Rectal smooth muscle tissue (tissue), 1 donor: ENCODE measurements at regions not wholly inside any gene's neighbourhood (a gene's known extent, or its start where the extent isn't known, plus 50 kb on each side); places are given as distances from the start of the nearest gene placed in this dataset.
A peak's percentile ranks its signal among the peaks of the same experiment; 100 is the strongest.
"Not testable (repeated sequence)": the region's sequence is repeated elsewhere in the genome, so short reads cannot be mapped to it uniquely, and the experiment has no call there.

ENCODE experiments used
- H3K27ac ChIP-seq: one replicate; pipeline ENCODE4 v1.7.0; 2013; ENCODE audit warnings: low read depth, low read length, inconsistent platforms
- H3K27me3 ChIP-seq: one replicate; pipeline ENCODE4 v1.7.0; 2013; ENCODE audit warnings: low read length; ENCODE audit not compliant: control insufficient read depth, insufficient read depth
- H3K36me3 ChIP-seq: one replicate; pipeline ENCODE4 v1.7.0; 2013; ENCODE audit warnings: low read length; ENCODE audit not compliant: control insufficient read depth, insufficient read depth
- H3K4me1 ChIP-seq: one replicate; pipeline ENCODE4 v1.7.0; 2013; ENCODE audit warnings: low read length; ENCODE audit not compliant: control insufficient read depth, insufficient read depth
- H3K4me3 ChIP-seq: one replicate; pipeline ENCODE4 v1.7.0; 2013; ENCODE audit warnings: low read length
- H3K9ac ChIP-seq: one replicate; pipeline ENCODE4 v1.7.0; 2013; ENCODE audit warnings: low read length

- not testable (repeated sequence) for H3K9ac ChIP-seq, H3K36me3 ChIP-seq, H3K27ac ChIP-seq, H3K4me1 ChIP-seq, H3K27me3 ChIP-seq, H3K4me3 ChIP-seq
These were observed 209.9 kb upstream of the IRF2BP2 start for GRCh38 chr1:234819845-234820244.

GRCh38 chr1:234818040-234818387, 208.0 kb upstream of the IRF2BP2 start:
- H3K36me3 ChIP-seq, H3K9ac ChIP-seq, H3K4me1 ChIP-seq, H3K4me3 ChIP-seq, H3K27me3 ChIP-seq: not testable (repeated sequence)
- peak overlapping the region; percentile 73 for H3K27ac ChIP-seq

- H3K9ac ChIP-seq, H3K36me3 ChIP-seq, H3K27me3 ChIP-seq, H3K4me1 ChIP-seq, H3K4me3 ChIP-seq: not testable (repeated sequence)
- H3K27ac ChIP-seq: peak overlapping the region; percentile 73
These were observed 207.5 kb upstream of the IRF2BP2 start for GRCh38 chr1:234817313-234818039.

- H3K27me3 ChIP-seq: not testable (repeated sequence)
These were observed 206.9 kb upstream of the IRF2BP2 start for GRCh38 chr1:234816864-234817263.

GRCh38 chr1:234816186-234816851, 206.3 kb upstream of the IRF2BP2 start:
- H3K4me1 ChIP-seq, H3K4me3 ChIP-seq, H3K36me3 ChIP-seq, H3K9ac ChIP-seq, H3K27me3 ChIP-seq: not testable (repeated sequence)
- peak overlapping the region; percentile 79 for H3K27ac ChIP-seq

More at GRCh38 chr1:234816864-234817263, 206.9 kb upstream of the IRF2BP2 start:
- H3K36me3 ChIP-seq, H3K4me1 ChIP-seq, H3K4me3 ChIP-seq, H3K9ac ChIP-seq: not testable (repeated sequence)
- H3K27ac ChIP-seq: peak overlapping the region; percentile 73

- not testable (repeated sequence) for H3K27me3 ChIP-seq, H3K36me3 ChIP-seq, H3K4me3 ChIP-seq, H3K9ac ChIP-seq, H3K4me1 ChIP-seq
- peak overlapping the region; percentile 78 for H3K27ac ChIP-seq
These were observed 205.4 kb upstream of the IRF2BP2 start for GRCh38 chr1:234815295-234815815.

- H3K27me3 ChIP-seq, H3K4me3 ChIP-seq, H3K36me3 ChIP-seq, H3K27ac ChIP-seq, H3K9ac ChIP-seq: not testable (repeated sequence)
- H3K4me1 ChIP-seq: peaks cover 12% of the 10 kb centered on the region
These were observed 204.3 kb upstream of the IRF2BP2 start for GRCh38 chr1:234814235-234814634.

GRCh38 chr1:234811824-234812223, 201.8 kb upstream of the IRF2BP2 start:
- not testable (repeated sequence) for H3K4me1 ChIP-seq, H3K4me3 ChIP-seq, H3K9ac ChIP-seq, H3K36me3 ChIP-seq, H3K27me3 ChIP-seq
- peak overlapping the region; percentile 45 for H3K27ac ChIP-seq

- H3K27ac ChIP-seq, H3K9ac ChIP-seq, H3K4me3 ChIP-seq, H3K36me3 ChIP-seq, H3K4me1 ChIP-seq, H3K27me3 ChIP-seq: not testable (repeated sequence)
These were observed 200.7 kb upstream of the IRF2BP2 start for GRCh38 chr1:234810726-234811125.

GRCh38 chr1:234809854-234810245, 199.9 kb upstream of the IRF2BP2 start:
- H3K4me3 ChIP-seq, H3K27me3 ChIP-seq, H3K4me1 ChIP-seq, H3K36me3 ChIP-seq, H3K9ac ChIP-seq: not testable (repeated sequence)
- peak overlapping the region; percentile 48 for H3K27ac ChIP-seq

GRCh38 chr1:234808943-234809853, 199.2 kb upstream of the IRF2BP2 start:
- H3K9ac ChIP-seq, H3K4me1 ChIP-seq, H3K36me3 ChIP-seq, H3K4me3 ChIP-seq, H3K27me3 ChIP-seq: not testable (repeated sequence)
- H3K27ac ChIP-seq: peak overlapping the region; percentile 48

- not testable (repeated sequence) for H3K4me1 ChIP-seq, H3K27ac ChIP-seq, H3K4me3 ChIP-seq, H3K9ac ChIP-seq, H3K36me3 ChIP-seq, H3K27me3 ChIP-seq
These were observed 198.5 kb upstream of the IRF2BP2 start for GRCh38 chr1:234808459-234808858.
